ENCODE measurements at regions not wholly inside any gene's neighbourhood (a gene's known extent, or its start where the extent isn't known, plus 50 kb on each side); places are given as distances from the start of the nearest gene placed in this dataset.

GRCh38 chr12:60184096-60184495, 588.3 kb downstream of the SLC16A7 start:
- in situ Hi-C loops (cut with MboI; ENCODE audit: low pct_unique_long_range_greater_than_20kb, low sequenced_read_pairs, unreplicated experiment) = no loop called here
- DNase-seq (ENCODE audit: low spot score) = no peak
- TF ChIP-seq CTCF (IDR thresholded peaks at IDR 0.05; ENCODE audit: extremely low read depth, insufficient read depth, missing control alignments) = no peak

DNA sequence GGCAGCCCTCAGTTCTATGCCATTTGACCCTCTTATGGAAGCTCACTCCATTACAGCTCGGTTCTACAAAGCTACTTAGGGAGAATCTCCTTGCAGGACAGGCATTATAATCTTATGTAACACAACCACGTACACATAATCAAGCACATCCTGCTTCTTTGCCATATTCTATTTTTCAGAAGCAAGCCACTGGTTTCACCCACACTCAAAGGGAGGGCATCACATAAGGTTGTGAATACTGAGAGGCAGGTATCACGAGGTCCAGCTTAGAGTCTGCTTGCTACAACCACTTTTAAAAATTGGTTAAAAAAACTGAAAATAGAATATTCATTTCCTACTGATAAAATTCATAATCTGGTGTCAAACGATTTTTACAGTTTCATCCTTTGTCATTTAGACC, 589.2 kb downstream of the SLC16A7 start:
- TF ChIP-seq CTCF (IDR thresholded peaks at IDR 0.05; ENCODE audit: extremely low read depth, insufficient read depth, missing control alignments) = no peak
- in situ Hi-C loops (cut with MboI; ENCODE audit: low pct_unique_long_range_greater_than_20kb, low sequenced_read_pairs, unreplicated experiment) = no loop called here

DNA sequence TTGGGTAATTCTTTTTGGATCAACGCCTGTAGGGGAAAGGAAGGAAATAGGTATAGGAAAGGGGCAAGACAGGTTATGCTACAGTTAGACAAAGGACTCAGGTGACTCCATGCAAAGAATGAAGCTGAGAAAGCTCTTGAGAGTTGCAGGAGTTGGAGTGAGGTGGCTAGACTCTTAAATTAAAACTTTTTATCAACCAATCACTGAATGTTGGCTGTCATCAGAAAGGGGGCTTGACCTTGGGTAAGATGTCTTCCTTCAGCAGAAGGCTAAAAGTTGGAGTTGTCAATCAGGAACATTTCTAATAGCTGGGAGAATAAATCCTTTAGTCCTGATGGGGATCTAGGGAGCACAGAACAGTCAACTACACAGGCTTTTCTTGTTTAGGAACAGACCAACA, 595.4 kb downstream of the SLC16A7 start:
- TF ChIP-seq CTCF (IDR thresholded peaks at IDR 0.05; ENCODE audit: extremely low read depth, insufficient read depth, missing control alignments) = no peak
- no peak for DNase-seq (ENCODE audit: low spot score)
- in situ Hi-C loops (cut with MboI; ENCODE audit: low pct_unique_long_range_greater_than_20kb, low sequenced_read_pairs, unreplicated experiment) = no loop called here

More for the DNA sequence above, 589.2 kb downstream of the SLC16A7 start:
- no peak for DNase-seq (ENCODE audit: low spot score)

- in situ Hi-C loops (cut with MboI; ENCODE audit: low pct_unique_long_range_greater_than_20kb, low sequenced_read_pairs, unreplicated experiment) = no loop called here
- no peak for DNase-seq (ENCODE audit: low spot score)
- no peak for TF ChIP-seq CTCF (IDR thresholded peaks at IDR 0.05; ENCODE audit: extremely low read depth, insufficient read depth, missing control alignments)
Observed at GRCh38 chr12:60191676-60192359, 596.0 kb downstream of the SLC16A7 start.

- in situ Hi-C loops (cut with MboI; ENCODE audit: low pct_unique_long_range_greater_than_20kb, low sequenced_read_pairs, unreplicated experiment) = no loop called here
- no peak for DNase-seq (ENCODE audit: low spot score)
Observed at GRCh38 chr12:60194678-60195077, 598.8 kb downstream of the SLC16A7 start.

GRCh38 chr12:60195483-60195882, 599.7 kb downstream of the SLC16A7 start:
- no peak for DNase-seq (ENCODE audit: low spot score)
- no peak for TF ChIP-seq CTCF (IDR thresholded peaks at IDR 0.05; ENCODE audit: extremely low read depth, insufficient read depth, missing control alignments)
- in situ Hi-C loops (cut with MboI; ENCODE audit: low pct_unique_long_range_greater_than_20kb, low sequenced_read_pairs, unreplicated experiment) = no loop called here

More at GRCh38 chr12:60194678-60195077, 598.8 kb downstream of the SLC16A7 start:
- no peak for TF ChIP-seq CTCF (IDR thresholded peaks at IDR 0.05; ENCODE audit: extremely low read depth, insufficient read depth, missing control alignments)
